HG02884 (cell line): ENCODE measurements at regions not wholly inside any gene's neighbourhood (a gene's known extent, or its start where the extent isn't known, plus 50 kb on each side); places are given as distances from the start of the nearest gene placed in this dataset.

Experiments used
- ATAC-seq: cut with Tn5 transposase; IDR thresholded peaks from one replicate; pipeline ENCODE4 v1.9.1; 2021; ENCODE audit warnings: mild to moderate bottlenecking, moderate library complexity; ENCODE audit not compliant: unreplicated experiment

DNA sequence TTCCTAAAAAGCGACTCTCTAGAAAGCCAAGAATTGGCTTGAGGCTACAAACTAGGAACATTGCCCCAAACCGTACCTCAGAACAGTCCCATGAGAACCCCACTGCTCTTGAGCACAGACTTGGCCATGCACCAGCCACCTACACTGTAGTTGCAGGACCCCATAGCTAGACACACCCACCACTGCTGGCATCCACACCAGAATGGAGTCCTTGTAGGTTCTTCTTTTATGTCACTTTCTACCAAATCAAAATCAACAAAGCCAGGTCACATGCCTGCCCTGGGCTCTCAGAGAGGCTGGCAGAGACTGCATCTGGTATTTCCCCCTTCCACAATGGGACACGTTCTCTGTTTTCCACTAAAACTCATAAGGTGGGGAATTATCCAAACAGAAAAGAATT lies 290.5 kb downstream of the SHOX2 start:
- no peak for ATAC-seq

DNA sequence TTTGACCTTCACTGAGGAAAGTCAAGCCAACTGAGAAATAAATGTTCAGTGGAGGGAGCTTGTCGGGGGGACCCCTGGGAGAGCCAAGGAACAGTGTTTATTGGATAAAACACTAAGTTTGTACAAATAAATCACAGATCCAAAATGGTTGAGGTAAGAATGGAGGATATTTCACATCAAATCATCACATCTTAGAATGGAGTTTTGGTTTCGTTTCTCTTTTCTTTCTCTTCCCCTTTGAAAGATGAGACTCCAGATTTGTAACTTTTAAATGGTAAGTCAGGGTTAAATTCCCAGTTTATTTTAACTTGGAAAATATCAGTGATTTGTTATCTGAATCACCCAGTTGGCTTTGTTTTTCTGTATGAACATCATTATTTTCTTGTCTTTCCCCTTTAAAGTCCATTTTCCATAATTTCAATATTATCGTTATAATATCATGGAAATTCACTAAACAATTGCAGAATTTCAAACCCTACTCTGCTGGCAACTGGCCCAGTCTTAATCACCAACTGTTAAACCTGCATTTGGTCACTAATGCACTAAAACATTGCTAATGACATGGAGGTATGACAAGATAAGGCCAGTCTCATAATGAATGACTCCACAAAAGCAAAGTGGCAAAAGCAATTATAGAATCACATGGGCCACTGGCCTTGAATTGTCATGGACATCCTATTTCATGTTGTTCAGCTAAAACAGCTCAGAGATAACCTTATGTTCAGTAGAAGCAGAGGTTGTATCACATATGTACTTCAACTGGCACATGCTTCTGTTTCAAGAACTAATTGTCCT lies 295.1 kb downstream of the SHOX2 start:
- ATAC-seq = no peak

DNA sequence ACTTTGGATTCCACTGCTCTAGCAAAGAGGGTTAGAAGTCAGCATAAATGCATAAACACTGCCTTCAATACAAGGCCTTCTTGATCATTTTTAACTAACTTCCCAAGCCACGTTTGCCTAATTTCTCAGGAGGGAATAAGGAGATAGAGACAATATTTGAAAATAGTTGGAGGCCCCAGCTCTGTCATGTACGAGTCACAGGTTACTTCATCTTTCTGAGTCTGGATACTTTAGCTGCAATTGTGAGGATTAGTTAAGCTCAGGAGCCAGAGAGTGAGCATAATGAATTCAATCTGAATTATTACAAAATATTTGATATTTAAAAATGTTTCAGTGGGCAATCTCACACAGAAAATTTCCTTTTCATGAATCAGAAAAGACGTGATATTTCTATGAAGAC lies 298.9 kb downstream of the SHOX2 start:
- no peak for ATAC-seq

- no peak for ATAC-seq
Observed at GRCh38 chr3:157805538-157805937, 300.7 kb downstream of the SHOX2 start.

DNA sequence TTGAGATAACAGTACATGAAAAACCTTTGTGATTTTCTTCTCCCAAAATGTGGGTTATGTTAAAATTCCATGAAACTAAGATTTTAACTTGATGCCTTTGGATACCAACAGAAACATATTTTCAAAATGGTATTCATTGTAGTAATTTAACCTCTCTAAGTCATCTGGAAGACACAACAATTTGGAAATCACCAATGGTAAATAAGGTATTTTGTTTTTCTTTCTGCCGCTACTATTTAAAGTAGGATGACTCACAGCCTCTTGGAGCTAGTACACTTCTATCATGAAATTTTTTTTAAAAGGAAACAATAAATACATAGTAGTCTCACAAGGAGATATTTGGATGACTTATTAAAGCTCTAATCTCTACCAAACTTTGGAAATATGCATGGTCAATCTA lies 291.6 kb upstream of the VEPH1 start:
- no peak for ATAC-seq

- ATAC-seq = no peak
Observed at GRCh38 chr3:157793745-157794144, 290.5 kb upstream of the VEPH1 start.

DNA sequence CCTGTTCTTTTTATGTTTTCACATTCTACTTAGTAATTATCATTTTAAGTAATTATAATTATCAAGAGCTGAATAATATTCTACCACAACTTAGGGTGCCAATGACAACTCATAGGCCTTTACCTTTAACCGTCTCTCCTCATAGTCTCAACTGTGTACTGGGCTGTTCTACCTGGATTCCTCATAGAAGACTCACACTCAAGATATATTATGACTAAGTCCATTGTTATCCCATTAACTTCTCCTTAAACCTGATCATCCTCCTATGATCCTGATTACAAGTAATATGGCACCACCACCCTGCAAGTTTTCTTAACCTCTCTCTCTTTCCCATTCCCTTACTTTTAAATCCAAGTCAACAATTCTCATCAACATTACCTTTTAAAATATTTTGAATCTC lies 285.9 kb upstream of the VEPH1 start:
- no peak for ATAC-seq

DNA sequence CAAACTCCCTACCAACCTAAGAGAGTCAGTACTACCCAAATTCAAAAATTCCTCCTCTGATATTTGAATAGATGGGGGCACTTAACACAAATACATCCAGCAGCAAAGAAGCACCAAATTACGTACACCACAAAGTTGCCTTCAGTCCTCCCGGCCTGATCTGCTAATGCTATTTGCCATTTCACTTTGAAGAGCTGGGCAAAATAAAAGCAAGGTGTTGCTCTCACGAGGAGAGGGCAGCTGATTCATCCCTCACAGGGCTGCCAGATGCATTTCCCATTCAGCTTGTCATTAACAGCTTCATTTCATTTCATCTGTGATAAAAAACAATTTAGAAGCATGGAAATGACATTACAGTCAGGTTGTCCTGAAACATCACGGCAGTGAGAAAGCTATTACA lies 283.4 kb upstream of the VEPH1 start:
- no peak for ATAC-seq

- ATAC-seq = no peak
Observed at GRCh38 chr3:157786211-157786610, 283.0 kb upstream of the VEPH1 start.

- no peak for ATAC-seq
Observed at GRCh38 chr3:157785102-157785826, 282.0 kb upstream of the VEPH1 start.

DNA sequence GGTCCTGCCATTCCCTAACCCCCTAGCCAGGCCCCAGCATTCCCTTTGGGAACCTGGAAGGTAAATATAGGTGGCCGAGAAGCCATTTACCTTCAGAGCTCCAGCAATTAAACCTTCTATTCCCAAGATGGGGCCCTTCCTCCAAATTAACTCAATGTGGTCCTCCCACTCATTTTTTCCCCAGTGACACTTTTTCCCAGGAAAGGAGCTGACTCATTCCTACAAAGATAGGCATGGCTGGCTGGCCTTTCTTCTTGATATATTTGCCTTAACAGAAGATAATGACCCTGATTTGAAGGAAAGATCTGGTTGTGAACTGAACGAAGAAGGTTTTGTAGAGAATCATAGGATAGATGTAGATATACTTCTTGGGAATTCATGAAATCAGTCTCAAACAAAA lies 279.0 kb upstream of the VEPH1 start:
- ATAC-seq = no peak

GRCh38 chr3:157776861-157777260 lies 273.6 kb upstream of the VEPH1 start:
- ATAC-seq = no peak

- ATAC-seq = no peak
Observed at GRCh38 chr3:157775446-157775845, 272.2 kb upstream of the VEPH1 start.

- ATAC-seq = no peak
Observed at GRCh38 chr3:157769378-157769777, 266.2 kb upstream of the VEPH1 start.

DNA sequence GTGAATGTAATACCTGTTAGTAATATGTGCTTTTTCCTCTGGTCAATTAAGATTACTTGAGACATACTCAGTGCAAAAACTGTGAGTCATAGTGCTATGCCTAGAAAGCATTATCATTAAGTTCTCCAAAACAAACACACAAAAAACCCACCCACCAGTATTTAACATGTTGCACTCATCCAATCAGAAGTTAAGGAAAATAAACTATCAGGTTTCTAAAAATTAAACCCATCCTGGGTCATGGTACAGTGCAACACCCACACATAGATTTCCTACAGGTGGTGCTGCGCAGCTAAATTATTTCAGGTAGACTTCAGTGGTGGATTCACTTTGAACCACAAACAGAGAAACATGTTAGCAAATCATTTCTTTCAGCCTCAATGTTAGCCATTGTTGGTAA lies 264.4 kb upstream of the VEPH1 start:
- ATAC-seq = no peak

- no peak for ATAC-seq
Observed at GRCh38 chr3:157763644-157764043, 260.4 kb upstream of the VEPH1 start.

DNA sequence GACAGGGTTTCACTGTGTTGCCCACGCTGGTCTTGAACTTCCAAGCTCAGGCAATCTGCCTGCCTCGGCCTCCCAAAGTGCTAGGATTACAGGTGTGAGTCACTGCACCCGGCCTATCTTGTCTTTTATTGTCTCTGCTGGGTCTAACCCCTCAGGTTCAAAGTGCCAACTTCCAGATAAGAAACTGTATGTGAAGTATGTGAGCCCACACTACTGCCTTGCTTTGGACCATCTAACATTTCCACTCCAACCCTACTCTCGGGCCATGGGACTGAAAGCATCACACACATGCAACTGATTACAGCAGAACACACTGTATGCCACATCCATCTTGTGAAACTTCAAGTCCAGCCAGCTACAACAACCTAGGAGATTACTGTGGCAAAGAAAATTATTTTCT lies 256.1 kb upstream of the VEPH1 start:
- no peak for ATAC-seq

DNA sequence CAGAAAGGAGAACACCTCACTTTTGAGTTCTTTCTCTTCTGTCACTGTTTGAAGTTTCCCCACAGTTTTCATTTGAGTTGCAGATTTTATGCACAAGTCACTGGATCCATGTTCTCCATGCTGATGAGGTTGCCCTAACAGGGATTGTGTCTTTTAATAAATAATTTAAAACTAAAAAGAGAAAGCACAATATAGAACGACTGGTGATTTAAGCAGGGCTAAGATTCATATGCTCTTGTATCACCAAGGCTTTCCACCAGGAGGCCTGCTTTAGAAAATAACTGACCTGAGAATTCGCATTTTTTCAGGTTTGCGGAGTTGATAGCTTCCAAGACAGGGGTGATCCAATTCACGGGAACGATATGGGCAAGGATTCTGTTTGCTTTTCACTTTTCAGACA lies 252.0 kb upstream of the VEPH1 start:
- no peak for ATAC-seq

DNA sequence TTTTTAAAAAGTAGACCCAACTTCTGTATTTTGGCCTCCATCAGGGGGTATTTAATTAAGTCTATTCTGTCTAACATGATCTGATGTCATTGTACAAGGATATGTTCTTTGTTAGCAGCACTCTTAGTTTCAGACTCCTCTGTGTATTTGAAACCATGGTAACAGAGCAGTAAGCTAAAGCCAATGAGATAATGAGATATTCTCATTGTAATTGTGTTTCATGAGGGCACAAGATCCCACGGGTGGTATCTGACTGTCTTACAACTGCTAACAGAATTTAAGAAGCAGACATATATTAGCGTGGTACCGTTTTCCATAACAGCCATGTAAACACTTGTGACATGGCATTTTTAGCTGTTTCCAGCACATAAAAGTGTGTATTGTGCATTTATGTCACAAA lies 251.2 kb upstream of the VEPH1 start:
- ATAC-seq = no peak

GRCh38 chr3:157753787-157754136 lies 250.5 kb upstream of the VEPH1 start:
- ATAC-seq = no peak

GRCh38 chr3:157752956-157753786 lies 250.0 kb upstream of the VEPH1 start:
- ATAC-seq = no peak

DNA sequence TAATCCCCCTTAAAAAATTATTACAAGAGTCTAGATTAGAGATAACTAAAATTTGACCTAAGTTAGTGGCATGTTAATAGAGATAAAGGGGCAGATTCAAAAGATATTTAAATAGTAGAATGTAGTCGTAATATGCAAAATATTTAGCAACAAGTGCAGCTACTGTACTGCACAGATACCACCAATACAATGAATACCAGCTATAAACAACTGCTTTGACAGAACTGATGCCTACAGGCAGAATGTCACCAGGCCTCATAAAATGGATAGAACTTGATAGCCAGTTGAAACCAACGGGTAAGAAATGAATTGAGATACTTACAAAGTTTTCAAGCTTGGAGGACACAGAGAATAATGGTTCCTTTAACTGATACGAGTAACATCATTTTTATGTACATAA lies 249.3 kb upstream of the VEPH1 start:
- ATAC-seq = no peak
